ENCODE measurements at regions not wholly inside any gene's neighbourhood (a gene's known extent, or its start where the extent isn't known, plus 50 kb on each side); places are given as distances from the start of the nearest gene placed in this dataset.
A peak's percentile ranks its signal among the peaks of the same experiment; 100 is the strongest.

GRCh38 chr10:21134645-21135022 lies 237.5 kb upstream of the NEBL start:
- Histone ChIP-seq H3K36me3 (ENCODE audit: low read depth) (no peaks in the 10 kb centered on the region), H3F3A (ENCODE audit: insufficient read depth, low read depth) (peaks cover 4% of the 10 kb centered on the region; the same call in 1 of the 2 replicates), H3K9me2 (ENCODE audit: insufficient read depth) (no peaks in the 10 kb centered on the region), H3K27ac (no peak overlapping the region), H3K79me2 (ENCODE audit: low read depth) (no peaks in the 10 kb centered on the region), H3K4me2 (no peak overlapping the region), H2AFZ (no peak overlapping the region), H3K9me3 (ENCODE audit: insufficient read depth, low read depth) (no peaks in the 10 kb centered on the region), H3K4me1 (replicated peaks; ENCODE audit: insufficient read depth) (peaks cover 11% of the 10 kb centered on the region; the same call in 1 of the 2 replicates), H3K4me3 (no peak overlapping the region), H4K20me1 (ENCODE audit: insufficient read depth) (no peaks in the 10 kb centered on the region), H3K27me3 (ENCODE audit: insufficient read depth, low read depth) (no peaks in the 10 kb centered on the region)
- intact Hi-C loops (cut with micrococcal nuclease; ENCODE audit: unreplicated experiment), result no loop called here
- ChIA-PET CTCF (no interaction called here), POLR2A (ENCODE audit: unreplicated experiment) (no interaction called here)
- DNase-seq, result peak in 1 of 2 experiments; percentile 29
- TF ChIP-seq, protein P1, sequence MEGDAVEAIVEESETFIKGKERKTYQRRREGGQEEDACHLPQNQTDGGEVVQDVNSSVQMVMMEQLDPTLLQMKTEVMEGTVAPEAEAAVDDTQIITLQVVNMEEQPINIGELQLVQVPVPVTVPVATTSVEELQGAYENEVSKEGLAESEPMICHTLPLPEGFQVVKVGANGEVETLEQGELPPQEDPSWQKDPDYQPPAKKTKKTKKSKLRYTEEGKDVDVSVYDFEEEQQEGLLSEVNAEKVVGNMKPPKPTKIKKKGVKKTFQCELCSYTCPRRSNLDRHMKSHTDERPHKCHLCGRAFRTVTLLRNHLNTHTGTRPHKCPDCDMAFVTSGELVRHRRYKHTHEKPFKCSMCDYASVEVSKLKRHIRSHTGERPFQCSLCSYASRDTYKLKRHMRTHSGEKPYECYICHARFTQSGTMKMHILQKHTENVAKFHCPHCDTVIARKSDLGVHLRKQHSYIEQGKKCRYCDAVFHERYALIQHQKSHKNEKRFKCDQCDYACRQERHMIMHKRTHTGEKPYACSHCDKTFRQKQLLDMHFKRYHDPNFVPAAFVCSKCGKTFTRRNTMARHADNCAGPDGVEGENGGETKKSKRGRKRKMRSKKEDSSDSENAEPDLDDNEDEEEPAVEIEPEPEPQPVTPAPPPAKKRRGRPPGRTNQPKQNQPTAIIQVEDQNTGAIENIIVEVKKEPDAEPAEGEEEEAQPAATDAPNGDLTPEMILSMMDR (conservative IDR thresholded peaks at IDR 0.05), result no peak
- no peak for TF ChIP-seq EZH2 (IDR thresholded peaks at IDR 0.05; ENCODE audit: low read depth)
- BruUV-seq (replicated peaks), result no TSS peak

GRCh38 chr10:21130683-21131442 lies 233.8 kb upstream of the NEBL start:
- Histone ChIP-seq H2AFZ (no peak overlapping the region), H3K27ac (no peak overlapping the region), H3K36me3 (ENCODE audit: low read depth) (no peaks in the 10 kb centered on the region), H4K20me1 (ENCODE audit: insufficient read depth) (no peaks in the 10 kb centered on the region), H3K9me2 (ENCODE audit: insufficient read depth) (no peaks in the 10 kb centered on the region), H3K9me3 (ENCODE audit: insufficient read depth, low read depth) (no peaks in the 10 kb centered on the region), H3K4me3 (no peak overlapping the region), H3F3A (ENCODE audit: insufficient read depth, low read depth) (peaks cover 4% of the 10 kb centered on the region; the same call in 1 of the 2 replicates), H3K4me1 (replicated peaks; ENCODE audit: insufficient read depth) (peaks cover 11% of the 10 kb centered on the region; the same call in 1 of the 2 replicates), H3K27me3 (ENCODE audit: insufficient read depth, low read depth) (no peaks in the 10 kb centered on the region), H3K79me2 (ENCODE audit: low read depth) (no peaks in the 10 kb centered on the region), H3K4me2 (no peak overlapping the region)
- POLR2A ChIA-PET (ENCODE audit: unreplicated experiment), result no interaction called here
- CTCF ChIA-PET, result no interaction called here
- intact Hi-C loops (cut with micrococcal nuclease; ENCODE audit: unreplicated experiment), result no loop called here
- DNase-seq, result no peak
- BruUV-seq (replicated peaks), result no TSS peak
- TF ChIP-seq EZH2 (IDR thresholded peaks at IDR 0.05; ENCODE audit: low read depth), result no peak
- TF ChIP-seq, protein P1 (conservative IDR thresholded peaks at IDR 0.05), result no peak

GRCh38 chr10:21130108-21130507 lies 233.0 kb upstream of the NEBL start:
- no peak overlapping the region for H3K27ac ChIP-seq
- H3K4me3 ChIP-seq, result no peak overlapping the region
- intact Hi-C loops (cut with micrococcal nuclease; ENCODE audit: unreplicated experiment), result no loop called here
- H3K36me3 ChIP-seq (ENCODE audit: low read depth), result no peaks in the 10 kb centered on the region
- H3K9me2 ChIP-seq (ENCODE audit: insufficient read depth), result no peaks in the 10 kb centered on the region
- peaks cover 6% of the 10 kb centered on the region; the same call in 1 of the 2 replicates for H3K4me1 ChIP-seq (replicated peaks; ENCODE audit: insufficient read depth)
- H3K4me2 ChIP-seq, result no peak overlapping the region
- POLR2A ChIA-PET (ENCODE audit: unreplicated experiment), result no interaction called here
- no peaks in the 10 kb centered on the region for H3K9me3 ChIP-seq (ENCODE audit: insufficient read depth, low read depth)
- TF ChIP-seq, protein P1 (conservative IDR thresholded peaks at IDR 0.05), result no peak
- no peak for TF ChIP-seq EZH2 (IDR thresholded peaks at IDR 0.05; ENCODE audit: low read depth)
- no peaks in the 10 kb centered on the region for H4K20me1 ChIP-seq (ENCODE audit: insufficient read depth)
- H3K27me3 ChIP-seq (ENCODE audit: insufficient read depth, low read depth), result no peaks in the 10 kb centered on the region
- H3K79me2 ChIP-seq (ENCODE audit: low read depth), result no peaks in the 10 kb centered on the region
- no TSS peak for BruUV-seq (replicated peaks)
- peaks cover under 1% of the 10 kb centered on the region; the same call in 1 of the 2 replicates for H3F3A ChIP-seq (ENCODE audit: insufficient read depth, low read depth)
- CTCF ChIA-PET, result no interaction called here
- H2AFZ ChIP-seq, result no peak overlapping the region
- no peak for DNase-seq
